ENCODE measurements at regions not wholly inside any gene's neighbourhood (a gene's known extent, or its start where the extent isn't known, plus 50 kb on each side); places are given as distances from the start of the nearest gene placed in this dataset.

GRCh38 chr15:96119734-96120133, 210.8 kb upstream of the NR2F2 start:
- no peak for DNase-seq (ENCODE audit: low read depth)
- Histone ChIP-seq H3K27me3 (replicated peaks; ENCODE audit: control insufficient read depth, insufficient read depth, low read length) (no peaks in the 10 kb centered on the region), H3K4me3 (ENCODE audit: low read length) (no peak overlapping the region), H3K9ac (ENCODE audit: low read length) (no peak overlapping the region), H3K9me3 (ENCODE audit: control insufficient read depth, low read length) (no peaks in the 10 kb centered on the region), H3K36me3 (ENCODE audit: control insufficient read depth, insufficient read depth, low read length, severe bottlenecking) (no peaks in the 10 kb centered on the region), H3K4me1 (ENCODE audit: control insufficient read depth, insufficient read depth, low read length) (peaks cover 20% of the 10 kb centered on the region)

- Histone ChIP-seq H3K4me3 (ENCODE audit: low read length) (peak overlapping the region; percentile 37), H3K36me3 (ENCODE audit: control insufficient read depth, insufficient read depth, low read length, severe bottlenecking) (no peaks in the 10 kb centered on the region), H3K9ac (ENCODE audit: low read length) (no peak overlapping the region), H3K4me1 (ENCODE audit: control insufficient read depth, insufficient read depth, low read length) (peaks cover 14% of the 10 kb centered on the region), H3K27me3 (replicated peaks; ENCODE audit: control insufficient read depth, insufficient read depth, low read length) (no peaks in the 10 kb centered on the region), H3K9me3 (ENCODE audit: control insufficient read depth, low read length) (no peaks in the 10 kb centered on the region)
- DNase-seq (ENCODE audit: low read depth) = peak; percentile 15
Observed at GRCh38 chr15:96121086-96121920, 209.2 kb upstream of the NR2F2 start.

GRCh38 chr15:96122077-96123027, 208.1 kb upstream of the NR2F2 start:
- Histone ChIP-seq H3K4me1 (ENCODE audit: control insufficient read depth, insufficient read depth, low read length) (peaks cover 14% of the 10 kb centered on the region), H3K27me3 (replicated peaks; ENCODE audit: control insufficient read depth, insufficient read depth, low read length) (no peaks in the 10 kb centered on the region), H3K9ac (ENCODE audit: low read length) (no peak overlapping the region), H3K36me3 (ENCODE audit: control insufficient read depth, insufficient read depth, low read length, severe bottlenecking) (no peaks in the 10 kb centered on the region), H3K9me3 (ENCODE audit: control insufficient read depth, low read length) (no peaks in the 10 kb centered on the region), H3K4me3 (ENCODE audit: low read length) (peak overlapping the region; percentile 37)
- no peak for DNase-seq (ENCODE audit: low read depth)

GRCh38 chr15:96123028-96123400, 207.5 kb upstream of the NR2F2 start:
- Histone ChIP-seq H3K4me1 (ENCODE audit: control insufficient read depth, insufficient read depth, low read length) (peaks cover 14% of the 10 kb centered on the region), H3K4me3 (ENCODE audit: low read length) (no peak overlapping the region), H3K9ac (ENCODE audit: low read length) (no peak overlapping the region), H3K27me3 (replicated peaks; ENCODE audit: control insufficient read depth, insufficient read depth, low read length) (no peaks in the 10 kb centered on the region), H3K9me3 (ENCODE audit: control insufficient read depth, low read length) (no peaks in the 10 kb centered on the region), H3K36me3 (ENCODE audit: control insufficient read depth, insufficient read depth, low read length, severe bottlenecking) (no peaks in the 10 kb centered on the region)
- DNase-seq (ENCODE audit: low read depth) = no peak

GRCh38 chr15:96123630-96124187, 206.8 kb upstream of the NR2F2 start:
- DNase-seq (ENCODE audit: low read depth) = no peak
- Histone ChIP-seq H3K9me3 (ENCODE audit: control insufficient read depth, low read length) (no peaks in the 10 kb centered on the region), H3K27me3 (replicated peaks; ENCODE audit: control insufficient read depth, insufficient read depth, low read length) (no peaks in the 10 kb centered on the region), H3K36me3 (ENCODE audit: control insufficient read depth, insufficient read depth, low read length, severe bottlenecking) (no peaks in the 10 kb centered on the region), H3K4me1 (ENCODE audit: control insufficient read depth, insufficient read depth, low read length) (peaks cover 14% of the 10 kb centered on the region), H3K4me3 (ENCODE audit: low read length) (no peak overlapping the region), H3K9ac (ENCODE audit: low read length) (no peak overlapping the region)

- Histone ChIP-seq H3K36me3 (ENCODE audit: control insufficient read depth, insufficient read depth, low read length, severe bottlenecking) (no peaks in the 10 kb centered on the region), H3K4me3 (ENCODE audit: low read length) (no peak overlapping the region)
- no peak for DNase-seq (ENCODE audit: low read depth)
Observed at GRCh38 chr15:96124436-96124835, 206.1 kb upstream of the NR2F2 start.

GRCh38 chr15:96125721-96126415, 204.6 kb upstream of the NR2F2 start:
- H3K36me3 ChIP-seq (ENCODE audit: control insufficient read depth, insufficient read depth, low read length, severe bottlenecking) = no peaks in the 10 kb centered on the region
- no peak overlapping the region for H3K4me3 ChIP-seq (ENCODE audit: low read length)
- no peaks in the 10 kb centered on the region for H3K27me3 ChIP-seq (replicated peaks; ENCODE audit: control insufficient read depth, insufficient read depth, low read length)
- DNase-seq (ENCODE audit: low read depth) = peak; percentile 29
- peaks cover 13% of the 10 kb centered on the region for H3K4me1 ChIP-seq (ENCODE audit: control insufficient read depth, insufficient read depth, low read length)
- no peak overlapping the region for H3K9ac ChIP-seq (ENCODE audit: low read length)
- no peaks in the 10 kb centered on the region for H3K9me3 ChIP-seq (ENCODE audit: control insufficient read depth, low read length)

More at GRCh38 chr15:96124436-96124835, 206.1 kb upstream of the NR2F2 start:
- Histone ChIP-seq H3K9ac (ENCODE audit: low read length) (no peak overlapping the region), H3K9me3 (ENCODE audit: control insufficient read depth, low read length) (no peaks in the 10 kb centered on the region), H3K27me3 (replicated peaks; ENCODE audit: control insufficient read depth, insufficient read depth, low read length) (no peaks in the 10 kb centered on the region), H3K4me1 (ENCODE audit: control insufficient read depth, insufficient read depth, low read length) (peaks cover 14% of the 10 kb centered on the region)

- no peaks in the 10 kb centered on the region for H3K27me3 ChIP-seq (replicated peaks; ENCODE audit: control insufficient read depth, insufficient read depth, low read length)
- peaks cover 4% of the 10 kb centered on the region for H3K4me1 ChIP-seq (ENCODE audit: control insufficient read depth, insufficient read depth, low read length)
- H3K4me3 ChIP-seq (ENCODE audit: low read length) = no peak overlapping the region
- H3K36me3 ChIP-seq (ENCODE audit: control insufficient read depth, insufficient read depth, low read length, severe bottlenecking) = no peaks in the 10 kb centered on the region
- no peak for DNase-seq (ENCODE audit: low read depth)
- H3K9me3 ChIP-seq (ENCODE audit: control insufficient read depth, low read length) = no peaks in the 10 kb centered on the region
- no peak overlapping the region for H3K9ac ChIP-seq (ENCODE audit: low read length)
Observed at GRCh38 chr15:96126859-96127258, 203.6 kb upstream of the NR2F2 start.

GRCh38 chr15:96130734-96131133, 199.8 kb upstream of the NR2F2 start:
- DNase-seq (ENCODE audit: low read depth) = no peak
- Histone ChIP-seq H3K9me3 (ENCODE audit: control insufficient read depth, low read length) (no peaks in the 10 kb centered on the region), H3K27me3 (replicated peaks; ENCODE audit: control insufficient read depth, insufficient read depth, low read length) (no peaks in the 10 kb centered on the region), H3K4me1 (ENCODE audit: control insufficient read depth, insufficient read depth, low read length) (no peaks in the 10 kb centered on the region), H3K9ac (ENCODE audit: low read length) (no peak overlapping the region), H3K4me3 (ENCODE audit: low read length) (no peak overlapping the region), H3K36me3 (ENCODE audit: control insufficient read depth, insufficient read depth, low read length, severe bottlenecking) (no peaks in the 10 kb centered on the region)

- Histone ChIP-seq H3K4me1 (ENCODE audit: control insufficient read depth, insufficient read depth, low read length) (no peaks in the 10 kb centered on the region), H3K9me3 (ENCODE audit: control insufficient read depth, low read length) (no peaks in the 10 kb centered on the region), H3K4me3 (ENCODE audit: low read length) (no peak overlapping the region), H3K9ac (ENCODE audit: low read length) (no peak overlapping the region), H3K27me3 (replicated peaks; ENCODE audit: control insufficient read depth, insufficient read depth, low read length) (no peaks in the 10 kb centered on the region), H3K36me3 (ENCODE audit: control insufficient read depth, insufficient read depth, low read length, severe bottlenecking) (no peaks in the 10 kb centered on the region)
- DNase-seq (ENCODE audit: low read depth) = no peak
Observed at GRCh38 chr15:96132126-96132525, 198.4 kb upstream of the NR2F2 start.

Measured in adipocyte (in vitro differentiated cells).